IPS DF 4.7 (cell line): ENCODE measurements at regions not wholly inside any gene's neighbourhood (a gene's known extent, or its start where the extent isn't known, plus 50 kb on each side); places are given as distances from the start of the nearest gene placed in this dataset.
A peak's percentile ranks its signal among the peaks of the same experiment; 100 is the strongest.
"Not testable (repeated sequence)": the region's sequence is repeated elsewhere in the genome, so short reads cannot be mapped to it uniquely, and the experiment has no call there.

Experiments used
- DNase-seq: peaks from one replicate; pipeline ENCODE4 v3.0.0-alpha.2; 2013; ENCODE audit warnings: low spot score; ENCODE audit errors: extremely low read depth

DNA sequence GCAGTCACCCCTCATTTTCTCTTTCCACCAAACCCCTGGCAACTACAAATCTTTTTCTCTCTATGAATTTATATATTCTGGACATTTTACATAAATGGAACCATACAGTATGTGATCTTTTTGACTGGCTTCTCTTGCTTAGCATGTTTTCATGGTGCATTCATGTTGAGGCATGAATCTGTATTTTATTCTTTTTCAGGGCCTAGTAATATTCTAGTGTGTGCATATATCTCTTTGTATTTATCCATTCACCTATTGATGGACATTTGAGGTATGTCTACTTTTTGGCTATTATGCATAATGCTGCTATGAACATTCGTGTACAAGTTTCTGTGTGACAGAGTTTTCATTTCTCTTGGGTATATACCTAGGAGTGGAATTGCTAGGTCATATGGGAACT lies 78.2 kb downstream of the HACD1 start:
- DNase-seq: no peak

DNA sequence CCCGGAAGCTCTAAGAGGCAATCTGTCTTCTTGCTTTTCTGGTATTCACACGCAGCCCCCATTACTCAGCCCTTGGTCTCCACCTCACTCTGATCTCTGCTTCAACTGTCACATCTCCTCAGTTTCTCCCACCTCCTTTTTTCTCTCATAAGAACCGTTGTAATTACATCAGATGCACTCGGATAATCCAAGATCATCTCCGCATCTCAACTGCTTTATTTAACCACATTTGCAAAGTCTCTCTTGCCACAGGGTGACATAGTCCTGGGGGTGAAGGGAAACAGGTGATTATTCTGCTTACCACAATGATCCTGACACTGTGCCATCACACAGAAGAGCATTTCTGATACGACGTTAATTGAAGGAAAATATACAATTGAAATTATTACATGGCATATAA lies 79.9 kb downstream of the HACD1 start:
- DNase-seq: no peak

DNA sequence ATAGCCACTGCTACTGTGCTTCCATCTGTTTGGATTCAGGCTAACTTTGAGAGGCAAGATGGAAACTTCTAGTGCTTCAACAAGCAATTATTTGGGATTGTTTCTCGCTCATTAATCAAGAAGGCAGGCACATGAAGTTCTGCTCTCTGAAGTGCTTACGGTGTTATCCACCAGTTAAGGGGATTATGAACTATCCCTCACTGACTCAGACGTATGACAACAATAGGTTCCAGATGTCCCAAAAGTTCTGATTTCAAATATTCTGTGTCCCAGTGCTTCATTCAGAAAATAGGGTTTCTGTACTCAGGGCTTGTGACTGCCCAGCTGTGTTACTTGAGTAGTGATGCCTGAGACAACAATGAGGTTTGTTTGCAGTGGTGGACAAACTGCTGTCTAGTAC lies 81.0 kb downstream of the HACD1 start:
- no peak for DNase-seq

DNA sequence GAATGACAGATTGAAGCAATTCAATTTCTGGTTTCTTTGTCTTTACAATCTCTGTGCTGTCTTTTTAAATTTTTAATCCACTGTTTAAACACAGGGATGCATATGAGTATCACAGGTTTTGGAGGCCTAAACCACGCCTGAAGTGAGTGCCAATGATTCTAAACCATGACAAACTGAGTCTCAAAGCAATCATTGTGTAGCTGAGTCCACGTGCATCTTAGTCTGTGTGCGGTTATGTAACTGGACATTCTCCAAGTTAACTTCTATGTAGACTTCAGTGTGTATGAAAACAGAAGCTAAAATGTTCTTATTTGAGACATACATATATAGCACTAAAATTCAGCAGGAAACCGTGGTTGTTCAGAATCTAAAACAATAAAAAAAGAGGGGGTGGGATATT lies 79.3 kb upstream of the ST8SIA6 start:
- no peak for DNase-seq

DNA sequence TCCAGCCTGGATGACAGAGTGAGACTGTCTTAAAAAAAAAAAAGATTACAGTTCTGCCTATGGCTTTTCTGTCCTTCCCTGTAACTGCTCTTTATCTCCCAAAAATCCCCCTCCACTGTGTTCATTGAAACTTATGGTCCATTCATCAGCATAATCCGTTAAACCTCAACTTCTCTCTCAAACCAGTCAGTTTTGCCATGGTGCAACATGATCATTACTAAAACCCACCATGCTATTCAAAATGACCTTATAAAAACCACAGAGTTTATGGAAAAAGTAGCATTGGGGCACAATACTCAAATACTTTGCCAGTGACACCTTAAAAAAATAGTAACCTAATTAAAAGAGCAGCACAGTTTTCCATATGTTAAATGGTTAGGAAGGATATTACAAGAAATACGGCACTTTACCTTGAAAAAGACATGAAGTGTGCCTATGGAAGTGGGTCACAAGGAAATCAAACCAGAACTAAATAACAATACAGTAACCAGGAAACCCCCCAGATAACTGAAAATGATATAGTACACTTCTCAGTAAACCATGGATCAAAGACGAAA lies 74.0 kb upstream of the ST8SIA6 start:
- no peak for DNase-seq

DNA sequence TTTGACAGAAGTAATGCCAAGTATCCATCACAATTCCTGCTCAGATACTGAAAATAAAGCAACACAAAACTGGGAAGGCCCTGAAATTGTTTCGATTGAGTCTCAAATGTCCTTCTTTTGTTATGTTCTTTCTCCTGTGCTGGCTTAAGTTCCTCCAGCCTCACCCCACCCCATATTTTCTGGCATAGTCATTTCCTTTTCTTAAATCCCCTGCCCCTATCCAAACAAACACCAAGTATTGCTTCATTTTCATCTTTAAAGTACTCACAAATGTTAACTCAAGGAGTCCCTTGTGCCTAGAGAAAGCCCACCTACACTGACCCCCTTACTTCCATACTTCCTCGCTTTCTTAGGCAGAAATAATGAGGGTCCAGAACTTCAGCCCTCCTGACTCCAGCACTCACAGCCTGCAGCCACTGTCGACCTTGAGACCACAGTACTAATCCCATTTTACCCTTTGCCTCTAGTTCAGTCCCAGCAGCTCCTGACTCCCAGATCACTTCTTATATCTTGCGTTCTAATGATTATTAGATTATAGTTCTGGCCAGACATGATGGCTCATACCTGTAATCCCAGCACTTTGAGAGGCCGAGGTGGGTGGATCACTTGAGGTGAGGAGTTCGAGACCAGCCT lies 73.2 kb upstream of the ST8SIA6 start:
- DNase-seq: peak; percentile 16

DNA sequence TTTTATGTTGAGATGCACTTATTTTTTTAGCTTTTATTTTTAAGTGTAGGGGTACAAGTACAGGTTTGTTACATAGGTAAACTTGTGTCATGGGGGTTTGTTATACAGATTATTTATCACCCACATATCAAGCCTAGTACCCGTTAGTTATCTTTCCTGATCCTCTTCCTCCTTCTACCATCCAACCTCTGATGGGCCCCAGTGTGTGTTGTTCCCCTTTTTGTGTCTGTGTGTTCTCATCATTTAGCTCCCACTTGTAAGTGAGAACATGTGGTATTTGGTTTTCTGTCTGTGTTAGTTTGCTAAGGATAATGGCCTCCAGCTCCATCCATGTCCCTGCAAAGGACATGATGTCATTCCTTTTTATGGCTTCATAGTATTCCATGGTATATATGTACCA lies 72.2 kb upstream of the ST8SIA6 start:
- not testable (repeated sequence) for DNase-seq

DNA sequence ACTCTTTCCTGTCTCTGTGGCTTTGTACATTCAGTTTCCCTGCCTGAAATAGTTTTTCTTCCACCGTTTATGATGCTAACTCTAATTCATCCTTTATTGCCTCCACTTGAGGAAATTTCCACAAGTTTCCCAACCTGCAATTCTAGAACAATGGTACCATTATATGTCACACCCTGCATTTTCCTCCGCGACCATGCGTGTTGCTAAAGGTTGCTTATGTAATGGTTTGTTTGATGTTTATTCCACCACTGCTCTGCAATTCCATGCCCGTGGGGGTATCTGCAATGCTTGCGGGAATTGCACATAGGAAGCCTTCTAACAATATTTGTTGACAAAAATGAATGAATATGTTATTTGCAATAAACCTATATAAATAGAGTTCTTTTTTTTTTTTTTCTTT lies 69.5 kb upstream of the ST8SIA6 start:
- DNase-seq: no peak

DNA sequence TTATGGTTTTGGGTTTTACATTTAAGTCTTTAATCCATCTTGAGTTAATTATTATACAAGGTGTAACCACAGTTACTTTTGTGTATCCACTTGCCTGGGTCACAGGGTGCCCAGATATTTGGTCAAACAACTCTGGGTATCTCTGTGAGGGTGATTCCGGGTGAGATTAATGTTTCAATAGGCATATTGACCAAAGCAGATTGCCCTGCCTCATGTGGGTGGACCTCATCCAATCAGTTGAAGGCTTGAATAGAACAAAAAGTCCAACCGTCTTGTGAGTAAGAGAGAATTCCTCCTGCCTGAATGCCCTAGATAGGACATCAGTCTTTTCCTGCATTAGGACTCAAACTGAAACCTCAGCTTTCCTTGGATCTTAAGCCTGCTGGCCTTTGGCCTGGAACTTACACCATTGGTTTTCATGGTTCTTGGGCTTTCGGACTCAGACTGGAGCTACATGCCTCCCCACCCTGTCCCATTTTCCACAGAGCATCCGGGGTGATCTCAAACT lies 68.9 kb upstream of the ST8SIA6 start:
- no peak for DNase-seq

DNA sequence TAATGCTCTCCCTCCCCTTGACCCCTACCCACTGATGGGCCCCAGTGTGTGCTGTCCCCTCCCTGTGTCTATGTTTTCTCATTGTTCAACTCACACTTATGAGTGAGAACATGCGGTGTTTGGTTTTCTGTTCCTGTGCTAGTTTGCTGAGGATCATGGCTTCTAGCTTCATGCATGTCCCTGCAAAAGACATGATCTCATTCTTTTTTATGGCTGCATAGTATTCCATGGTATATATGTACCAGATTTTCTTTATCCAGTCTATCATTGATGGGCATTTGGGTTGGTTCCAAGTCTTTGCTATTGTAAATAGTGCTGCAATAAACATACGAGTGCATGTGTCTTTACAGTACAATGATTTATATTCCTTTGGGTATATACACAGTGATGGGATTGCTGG lies 67.9 kb upstream of the ST8SIA6 start:
- not testable (repeated sequence) for DNase-seq

DNA sequence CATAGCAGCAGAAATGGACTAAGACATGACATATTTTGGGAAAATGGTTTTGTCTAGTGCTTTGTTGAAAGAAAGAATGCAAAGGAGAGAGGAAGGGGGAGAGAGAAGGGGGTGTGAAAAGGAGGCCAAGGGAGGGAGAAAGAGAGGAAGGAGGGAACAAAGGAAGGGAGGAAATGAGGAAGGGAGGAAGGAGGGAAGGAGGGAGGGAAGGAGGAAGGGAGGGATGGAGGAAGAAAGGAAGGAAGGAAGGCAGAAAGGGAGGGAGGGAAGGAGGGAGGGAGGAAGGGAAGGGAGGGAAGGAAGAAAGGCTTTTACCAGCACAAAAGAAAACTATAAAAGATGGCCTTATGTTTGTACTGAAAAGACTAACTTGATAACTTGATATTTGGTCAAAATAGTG lies 65.1 kb upstream of the ST8SIA6 start:
- DNase-seq: no peak

DNA sequence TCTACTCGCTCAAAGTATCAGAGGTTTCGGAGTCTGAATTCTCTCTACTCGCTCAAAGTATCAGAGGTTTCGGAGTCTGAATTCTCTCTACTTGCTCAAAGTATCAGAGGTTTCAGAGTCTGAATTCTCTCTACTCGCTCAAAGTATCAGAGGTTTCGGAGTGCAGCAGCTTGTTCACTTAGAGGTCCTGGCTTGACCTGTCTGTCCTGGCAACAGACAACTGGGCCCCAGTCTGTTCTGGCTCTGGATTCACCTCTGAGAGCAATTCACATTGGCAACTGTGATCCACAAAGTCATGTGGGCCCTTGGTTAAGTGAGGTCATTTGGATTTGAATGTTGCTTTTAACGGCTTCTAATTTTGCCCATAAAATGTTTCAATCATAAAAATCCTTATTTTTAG lies 63.9 kb upstream of the ST8SIA6 start:
- no peak for DNase-seq

DNA sequence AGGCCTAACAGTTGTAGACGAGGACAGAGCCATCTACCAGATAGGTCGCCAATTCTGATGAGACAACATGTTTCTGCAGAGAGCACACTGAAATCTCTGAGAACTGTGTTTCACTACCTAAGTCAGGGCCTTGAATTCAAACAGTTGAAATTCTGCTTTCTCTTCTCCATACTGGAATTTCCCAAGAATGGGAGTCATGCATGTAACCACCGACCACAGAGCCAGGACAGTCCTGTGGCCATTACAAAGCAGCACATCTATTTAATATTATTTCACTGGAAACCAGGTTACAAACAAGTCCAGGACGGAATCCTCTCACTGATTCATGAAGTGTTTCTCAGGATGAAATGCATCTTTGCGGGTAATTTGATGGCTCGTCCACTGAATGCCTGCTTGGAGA lies 62.0 kb upstream of the ST8SIA6 start:
- no peak for DNase-seq

DNA sequence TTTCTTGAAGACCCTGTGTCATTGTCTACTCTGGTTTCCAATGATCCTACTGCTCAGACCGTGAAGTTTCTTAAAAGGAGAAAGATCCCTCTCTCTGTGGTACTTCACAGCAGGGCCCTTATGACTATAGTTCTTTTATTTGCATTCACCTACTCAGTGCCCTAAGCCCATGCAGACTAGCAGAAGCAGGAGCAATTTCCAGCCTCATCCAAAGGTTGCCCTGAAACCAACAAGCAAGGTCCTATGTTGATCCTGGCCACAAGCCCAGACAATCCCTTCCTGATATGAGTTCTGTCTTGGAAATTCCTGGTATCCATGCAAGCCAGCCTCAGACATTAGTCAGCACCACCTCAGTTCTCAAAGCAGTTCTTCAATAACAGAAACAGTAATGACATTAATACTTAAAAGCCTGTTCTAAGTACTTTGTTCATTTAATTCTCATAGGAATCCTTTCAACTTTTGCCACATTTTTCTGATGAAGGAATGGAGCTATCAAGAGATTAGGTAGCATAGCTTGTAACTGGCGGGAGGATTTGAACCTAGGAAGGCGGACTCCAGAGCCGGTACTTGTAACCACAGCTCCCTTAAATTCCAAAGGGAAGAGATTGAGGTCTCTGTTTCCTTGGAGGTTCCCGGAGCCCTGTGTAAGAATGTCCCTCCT lies 58.1 kb upstream of the ST8SIA6 start:
- no peak for DNase-seq

DNA sequence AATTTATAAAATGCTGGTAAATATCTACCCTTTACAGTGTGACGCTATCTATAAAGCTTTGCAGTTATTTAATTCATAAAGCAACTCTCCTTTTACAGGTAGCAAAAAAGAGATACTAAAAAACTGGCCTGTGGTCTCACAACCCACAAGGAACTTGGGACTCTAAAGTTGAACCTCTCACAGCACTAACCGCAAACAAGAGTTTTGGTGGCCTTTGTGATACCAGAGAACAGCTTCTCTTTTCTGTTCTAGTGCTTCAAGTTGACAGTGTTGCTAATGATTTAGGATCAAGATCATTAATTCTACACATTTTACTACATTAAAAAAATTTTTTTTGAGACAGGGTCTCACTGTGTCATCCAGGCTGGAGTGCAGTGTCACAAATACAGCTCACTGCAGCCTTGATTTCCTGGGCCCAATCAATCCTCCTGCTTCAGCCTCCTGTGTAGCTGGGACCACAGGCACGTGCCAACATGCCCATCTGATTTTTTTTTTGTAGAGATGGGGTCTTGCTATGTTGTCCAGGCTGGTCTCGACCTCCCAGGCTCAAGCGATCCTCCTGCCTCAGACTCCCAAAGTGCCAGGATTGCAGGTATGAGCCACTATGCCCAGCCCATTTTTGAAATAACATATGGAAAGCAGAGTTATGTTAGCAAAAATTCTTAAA lies 56.0 kb upstream of the ST8SIA6 start:
- DNase-seq: no peak

DNA sequence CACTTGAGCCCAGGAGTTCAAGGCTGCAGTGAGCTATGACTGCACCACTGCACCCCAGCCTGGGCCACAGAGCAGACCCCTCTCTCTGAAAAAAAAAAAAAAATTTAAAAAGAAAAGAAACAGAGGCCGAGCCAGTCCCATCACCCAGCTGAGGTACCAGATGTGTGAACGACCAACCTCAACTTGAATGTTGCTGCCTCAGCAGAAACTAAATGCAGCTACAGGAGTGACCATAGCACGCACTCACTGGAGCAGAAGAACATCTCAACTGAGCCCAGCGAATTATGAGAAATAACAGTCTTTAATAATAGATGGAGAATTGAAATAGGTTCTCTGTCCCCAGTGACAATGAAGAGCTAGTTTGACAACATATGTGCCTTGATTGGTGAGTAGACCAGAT lies 53.1 kb upstream of the ST8SIA6 start:
- no peak for DNase-seq

DNA sequence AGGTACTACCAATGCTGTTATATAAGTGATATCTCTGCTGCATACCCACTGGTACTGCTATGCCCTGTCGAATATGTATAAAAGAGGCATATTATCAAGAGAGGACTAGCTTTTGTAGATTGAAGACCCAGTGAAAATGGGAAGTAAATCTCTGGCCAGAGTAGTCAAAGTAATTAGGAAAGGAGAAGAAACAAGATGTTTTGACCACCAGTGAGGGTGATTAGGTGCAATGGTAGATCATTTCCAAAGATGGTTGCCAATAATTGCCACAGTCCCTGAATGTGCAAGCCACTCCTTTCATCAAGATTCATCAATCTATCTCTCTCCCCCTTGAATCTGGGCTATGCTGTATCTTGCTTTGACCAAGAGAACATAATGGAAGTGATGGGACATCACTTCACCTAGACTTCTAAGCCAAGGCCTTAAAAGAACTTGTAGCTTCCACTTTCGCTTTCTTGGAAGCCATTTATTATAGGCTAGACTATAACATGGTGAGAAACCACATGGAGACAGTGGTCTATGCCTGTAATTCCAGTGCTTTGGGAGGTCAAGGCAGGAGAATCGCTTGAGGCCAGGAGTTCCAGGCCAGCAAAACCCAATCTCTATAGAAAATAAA lies 52.6 kb upstream of the ST8SIA6 start:
- no peak for DNase-seq

DNA sequence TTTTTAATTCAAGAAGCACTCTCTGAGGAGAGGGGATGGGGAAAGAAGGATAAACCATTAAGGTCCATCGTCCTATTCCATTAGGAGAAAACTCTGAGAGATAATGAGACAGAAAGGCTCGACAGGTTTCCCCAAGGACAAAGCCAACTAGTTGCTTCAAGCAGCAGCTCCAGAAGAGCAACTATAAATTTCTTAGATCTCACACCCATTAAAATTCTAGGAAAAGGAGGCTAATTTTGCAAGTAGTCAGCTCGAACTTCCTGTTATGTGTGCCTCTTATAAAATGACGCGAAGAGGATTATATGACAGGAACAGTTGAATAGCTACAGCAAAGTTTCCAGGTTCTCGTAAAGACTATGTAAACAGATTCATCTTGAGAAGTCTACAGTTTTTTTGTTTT lies 52.0 kb upstream of the ST8SIA6 start:
- no peak for DNase-seq

DNA sequence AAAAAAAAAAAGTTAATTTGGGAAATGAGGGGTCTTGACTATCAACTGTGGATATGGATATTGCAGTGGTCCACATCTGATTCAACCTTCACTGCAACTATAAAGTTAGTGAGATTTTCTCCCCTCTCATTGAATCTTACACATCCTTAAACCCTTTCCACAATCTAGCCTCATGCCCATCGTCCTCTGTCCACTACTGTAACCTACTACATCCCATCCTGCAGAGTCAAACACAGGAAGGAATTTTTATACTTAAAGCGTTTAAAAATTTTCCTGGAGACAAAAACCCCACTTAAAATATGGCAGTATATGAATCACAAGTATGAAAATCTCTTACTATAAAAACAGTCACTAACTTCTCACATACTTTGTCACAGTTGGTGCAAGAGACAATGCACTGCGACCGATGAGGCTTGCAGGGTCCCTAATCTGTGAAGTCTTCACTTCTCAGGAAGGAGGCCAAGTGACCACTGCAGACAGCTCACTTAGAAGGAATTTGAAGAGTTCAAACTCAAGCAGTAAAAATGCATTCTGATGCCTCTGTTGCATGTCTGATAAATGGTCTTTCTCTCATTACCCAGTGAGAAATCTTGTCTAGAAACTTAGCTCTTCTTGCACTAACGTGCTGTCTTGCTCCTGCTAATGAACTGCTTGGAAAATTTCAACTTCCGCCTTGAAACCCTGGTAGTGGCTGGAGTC lies 50.3 kb upstream of the ST8SIA6 start:
- DNase-seq: no peak
